HG03039 (cell line): ENCODE measurements at regions not wholly inside any gene's neighbourhood (a gene's known extent, or its start where the extent isn't known, plus 50 kb on each side); places are given as distances from the start of the nearest gene placed in this dataset.

ENCODE experiments used
- ATAC-seq: cut with Tn5 transposase; IDR thresholded peaks from one replicate; pipeline ENCODE4 v1.9.1; 2021; ENCODE audit warnings: mild to moderate bottlenecking, moderate library complexity; ENCODE audit not compliant: unreplicated experiment

DNA sequence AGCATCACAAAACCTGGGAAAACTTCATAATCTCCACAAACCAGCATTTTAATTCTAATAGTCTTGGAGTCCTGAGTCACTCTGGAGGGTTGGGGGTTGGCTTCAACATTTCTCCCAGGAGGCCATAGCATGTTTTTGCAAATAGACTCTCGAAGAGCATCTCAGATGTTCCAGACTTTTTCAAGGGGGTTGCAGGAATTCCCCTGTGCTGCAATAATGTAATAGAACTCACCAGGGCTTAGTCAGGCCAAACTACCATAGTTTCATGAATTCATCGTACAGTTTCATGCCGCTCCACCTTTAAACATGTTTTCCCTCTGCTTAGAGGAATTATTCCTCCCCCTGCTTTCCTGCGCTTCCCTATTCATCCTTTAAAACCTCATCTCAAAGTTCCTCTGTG is 499.5 kb upstream of the KLF4 start:
- ATAC-seq: no peak

DNA sequence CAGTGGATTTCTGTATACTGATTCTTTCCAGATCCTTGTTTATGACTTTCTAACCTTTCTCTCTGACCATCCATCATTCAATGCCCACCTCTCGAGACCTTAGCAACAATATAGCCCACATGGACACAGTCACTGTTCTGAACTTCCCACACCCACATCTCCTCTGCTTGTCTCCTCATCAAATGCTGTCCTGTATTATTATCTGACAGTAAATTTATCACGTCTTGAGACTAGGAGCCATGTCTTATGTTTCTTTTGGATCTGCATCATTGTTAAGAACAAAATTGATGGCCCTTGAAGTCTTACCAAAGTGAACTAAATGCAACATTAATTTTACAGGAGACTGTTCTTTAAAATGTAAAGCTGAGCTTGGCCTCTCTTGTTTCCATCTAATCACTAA is 495.4 kb upstream of the KLF4 start:
- no peak for ATAC-seq

DNA sequence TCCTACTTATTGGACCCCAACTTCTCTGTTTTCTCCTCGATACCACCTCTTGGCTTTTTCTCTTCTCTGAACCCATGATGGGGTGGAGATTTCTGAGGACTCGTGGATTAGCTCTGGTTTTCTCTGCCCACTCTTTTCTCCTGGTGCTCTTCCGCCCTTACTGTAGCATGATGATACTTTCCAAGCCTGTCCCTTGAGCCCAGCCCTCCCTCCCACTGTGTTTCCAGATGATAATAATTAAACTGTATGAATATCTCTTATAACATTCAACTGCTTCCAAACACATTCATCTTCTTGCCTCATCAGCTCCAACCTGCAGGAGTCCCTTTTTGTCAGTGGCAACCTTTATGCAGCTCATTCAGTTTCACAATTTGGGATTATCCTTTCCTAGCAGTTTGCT is 494.2 kb upstream of the KLF4 start:
- ATAC-seq: no peak

DNA sequence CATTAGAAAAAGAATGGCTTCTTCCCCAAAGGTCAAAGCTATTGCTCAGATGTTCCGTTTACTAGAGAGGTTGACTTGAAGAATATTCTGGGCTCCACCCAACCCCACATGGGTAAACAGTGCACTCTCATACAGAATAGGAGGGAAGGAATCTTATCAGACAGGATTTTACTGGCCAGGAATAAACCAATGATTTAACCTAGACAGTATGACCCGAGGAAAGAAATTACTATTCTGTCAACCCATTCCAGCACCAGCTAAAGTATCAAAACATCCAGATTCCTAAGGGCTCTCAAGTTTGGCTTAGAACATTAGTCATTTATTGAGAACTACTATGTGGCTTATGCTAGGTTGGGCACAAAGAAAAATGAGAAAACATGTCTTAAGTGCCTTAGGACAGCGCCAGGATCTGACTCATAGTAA is 493.6 kb upstream of the KLF4 start:
- no peak for ATAC-seq

DNA sequence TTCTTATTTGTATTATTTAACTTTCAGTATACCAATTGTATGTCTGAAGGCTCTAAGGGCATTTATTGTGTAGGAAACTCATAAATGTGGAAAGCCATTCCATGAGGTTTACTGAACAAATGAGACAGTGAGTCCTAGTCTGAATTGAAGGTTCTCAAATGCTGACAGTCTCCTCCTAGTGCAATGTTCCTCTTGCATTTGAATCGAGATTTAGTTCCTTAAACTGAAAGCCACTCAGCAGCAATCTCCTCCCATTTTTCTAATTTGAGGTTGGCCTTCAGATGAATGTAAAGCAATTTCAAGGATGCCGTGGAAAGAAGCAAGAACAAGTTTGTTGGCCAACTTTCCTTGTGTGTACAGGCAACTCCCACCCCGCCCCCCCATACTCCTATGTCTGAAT is 493.2 kb upstream of the KLF4 start:
- ATAC-seq: no peak

DNA sequence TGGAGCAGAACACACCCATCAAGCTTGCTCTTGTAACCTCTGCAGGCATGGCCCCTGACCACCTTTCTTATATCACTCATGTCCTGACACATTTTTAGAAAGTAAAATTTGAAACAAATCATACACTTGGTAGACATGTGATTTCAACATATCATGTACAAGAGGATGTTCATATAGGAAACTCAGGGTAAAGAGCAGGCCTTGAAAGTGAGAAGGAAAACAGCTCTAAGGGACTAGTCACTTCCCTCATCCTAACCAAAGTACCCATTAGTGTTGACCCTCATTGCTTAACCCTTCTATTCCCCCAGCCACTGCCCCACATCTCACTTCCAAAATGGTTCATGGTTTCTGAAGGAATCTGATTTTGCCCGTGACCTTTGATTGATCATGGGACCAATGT is 492.4 kb upstream of the KLF4 start:
- no peak for ATAC-seq

DNA sequence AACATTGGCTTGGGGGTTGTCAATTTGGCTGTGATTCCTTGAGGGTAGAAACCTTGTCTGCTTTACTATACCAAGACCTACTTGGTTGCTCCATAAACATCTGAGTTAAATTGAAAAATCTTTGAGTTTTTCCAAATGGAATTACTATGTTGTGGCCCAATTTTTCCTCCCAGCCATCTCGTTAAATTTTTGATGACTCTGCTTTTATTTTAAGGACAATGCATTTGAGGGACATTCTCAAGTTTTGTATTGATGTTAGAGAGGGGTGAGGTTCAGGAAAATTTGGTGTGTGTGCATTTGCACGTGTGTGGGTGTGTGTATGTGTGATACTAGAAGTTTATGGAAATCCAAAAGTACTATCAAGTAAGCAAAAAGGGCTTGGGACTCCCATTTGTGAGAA is 491.4 kb upstream of the KLF4 start:
- no peak for ATAC-seq

DNA sequence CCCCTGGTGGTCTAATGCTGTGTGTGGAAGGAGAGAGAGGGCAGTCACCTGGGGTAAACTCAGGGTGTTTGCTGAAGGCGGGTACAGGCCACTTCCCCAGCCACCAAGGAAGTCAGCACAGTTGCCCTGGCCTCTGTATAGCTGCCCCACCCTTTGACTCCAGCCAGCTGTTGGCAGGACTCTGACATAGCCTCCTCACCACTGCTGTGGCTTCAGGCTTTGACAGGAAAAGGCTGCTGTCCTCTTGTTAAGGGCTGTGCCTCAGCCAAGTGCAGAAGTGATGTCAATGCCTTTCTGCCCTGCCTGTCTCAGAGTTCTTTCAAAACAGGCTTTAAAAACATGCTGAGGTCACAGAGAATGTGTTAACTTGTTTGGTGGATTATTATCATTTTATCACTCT is 487.2 kb upstream of the KLF4 start:
- ATAC-seq: no peak

DNA sequence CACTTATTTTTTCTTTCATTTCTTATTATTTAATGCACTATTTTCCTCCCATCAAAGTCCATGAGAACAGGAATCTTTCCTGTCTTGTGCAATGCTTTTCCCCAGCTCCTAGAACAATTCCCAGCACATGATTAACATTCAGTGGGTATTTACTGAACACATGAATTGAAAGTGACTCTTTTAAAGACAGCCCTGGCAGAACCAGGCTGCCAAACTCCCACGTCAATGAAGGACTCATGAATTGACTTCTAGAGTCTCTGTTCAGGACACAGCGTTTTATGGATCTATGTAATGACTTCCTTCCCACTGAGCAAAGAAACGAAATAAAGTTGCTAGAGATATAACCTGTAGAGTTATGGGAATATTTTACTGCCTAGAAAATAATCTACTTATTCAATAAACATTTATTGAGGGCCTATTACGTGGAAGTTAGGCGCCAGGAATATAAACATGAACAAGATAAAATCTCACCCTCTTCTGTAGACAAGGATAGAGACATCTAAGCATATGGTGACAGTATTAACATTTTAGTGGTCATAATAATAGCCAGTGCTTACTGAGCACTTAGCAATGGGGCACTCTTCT is 485.9 kb upstream of the KLF4 start:
- ATAC-seq: no peak

DNA sequence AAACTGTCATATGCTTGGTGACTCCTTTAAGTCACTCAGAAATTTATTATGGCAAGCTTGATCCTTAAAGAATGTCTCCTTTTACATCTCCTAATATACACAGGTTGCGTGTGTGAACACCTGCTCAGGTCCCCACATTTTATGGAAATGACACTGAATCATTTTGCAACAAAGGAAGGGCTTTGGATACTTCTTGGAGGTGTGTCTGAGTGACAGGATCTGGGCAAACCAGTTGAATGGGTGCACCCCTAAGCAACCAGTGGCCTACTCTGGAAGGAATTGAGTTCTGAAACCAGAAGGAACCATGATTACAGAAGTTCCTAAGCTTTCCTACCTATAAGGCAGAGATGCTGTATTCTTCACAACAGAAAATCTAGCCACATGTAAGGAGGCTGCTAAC is 483.9 kb upstream of the KLF4 start:
- no peak for ATAC-seq

DNA sequence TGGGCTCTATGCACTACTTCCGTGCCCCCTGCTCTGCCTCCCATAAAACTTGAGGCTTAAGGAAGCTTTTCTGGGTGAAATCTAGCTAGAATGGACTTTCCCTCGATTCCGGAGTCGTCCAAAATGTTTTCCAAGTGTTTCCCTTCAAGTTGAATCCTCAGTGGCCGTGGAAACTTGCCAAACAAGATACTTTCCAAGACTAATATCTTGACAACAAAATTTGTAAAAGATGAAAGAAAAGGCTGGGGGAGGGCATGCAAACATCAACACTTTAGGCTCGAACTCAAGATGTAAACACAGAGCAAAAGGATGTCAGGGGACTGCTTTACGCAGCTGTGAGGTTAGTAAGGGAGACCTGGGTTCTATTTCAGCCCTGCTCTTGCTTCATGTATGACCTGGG is 482.8 kb upstream of the KLF4 start:
- ATAC-seq: no peak

DNA sequence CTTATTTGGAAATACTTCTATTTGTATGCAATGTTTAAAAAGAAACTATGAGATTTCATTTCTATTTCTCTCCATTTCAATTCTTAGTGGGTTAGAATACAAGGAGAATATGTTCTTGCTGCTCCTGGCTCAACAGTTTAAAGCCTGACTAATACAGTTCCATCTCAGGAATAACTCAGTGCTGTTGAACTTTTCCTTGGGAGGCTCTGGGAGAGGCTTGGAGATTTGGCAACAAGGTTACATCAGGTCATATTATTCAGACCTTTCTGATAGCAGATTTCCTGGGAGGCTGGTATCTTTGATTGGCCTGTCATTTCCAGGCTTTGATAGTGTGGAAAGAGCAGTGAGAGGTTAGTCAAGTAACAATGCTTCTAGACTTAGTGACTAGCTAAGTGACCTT is 481.7 kb upstream of the KLF4 start:
- no peak for ATAC-seq

DNA sequence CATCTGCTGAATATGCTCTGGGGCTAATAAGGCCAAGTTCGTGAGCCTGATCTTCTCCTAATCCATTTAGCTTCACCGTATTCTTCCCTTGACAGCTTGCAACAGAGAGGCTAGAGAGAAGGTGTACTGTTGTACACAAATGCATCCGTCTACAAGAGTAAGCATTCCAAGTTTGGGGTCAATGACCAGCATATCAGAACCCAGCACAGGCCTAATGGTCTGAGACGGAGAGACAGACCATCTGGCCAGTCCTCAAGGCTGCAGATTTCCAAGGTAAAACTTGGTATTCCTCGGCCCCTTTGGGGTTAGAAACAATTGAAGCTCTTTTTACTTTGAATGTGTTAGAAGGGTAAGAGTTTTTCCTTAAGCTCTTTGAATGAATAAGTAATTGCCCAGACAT is 481.2 kb upstream of the KLF4 start:
- ATAC-seq: no peak

DNA sequence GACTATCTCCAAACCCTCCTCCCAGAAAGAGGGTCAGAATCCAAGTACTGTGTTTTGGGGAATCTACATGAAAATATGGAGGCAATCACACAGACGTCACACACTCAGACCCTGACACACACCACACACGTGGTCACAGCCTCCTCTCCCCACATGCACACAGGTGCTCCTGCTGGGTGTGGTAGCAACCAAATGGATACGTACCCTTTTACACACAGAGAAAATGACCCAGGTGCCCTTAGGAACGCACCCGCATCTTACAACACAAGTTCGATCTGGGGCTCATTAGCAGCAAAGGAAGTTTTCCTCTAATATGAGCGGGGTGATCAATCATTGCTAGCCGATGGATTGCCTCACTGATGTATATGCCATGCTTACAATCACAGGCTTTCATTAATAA is 480.2 kb upstream of the KLF4 start:
- ATAC-seq: no peak

DNA sequence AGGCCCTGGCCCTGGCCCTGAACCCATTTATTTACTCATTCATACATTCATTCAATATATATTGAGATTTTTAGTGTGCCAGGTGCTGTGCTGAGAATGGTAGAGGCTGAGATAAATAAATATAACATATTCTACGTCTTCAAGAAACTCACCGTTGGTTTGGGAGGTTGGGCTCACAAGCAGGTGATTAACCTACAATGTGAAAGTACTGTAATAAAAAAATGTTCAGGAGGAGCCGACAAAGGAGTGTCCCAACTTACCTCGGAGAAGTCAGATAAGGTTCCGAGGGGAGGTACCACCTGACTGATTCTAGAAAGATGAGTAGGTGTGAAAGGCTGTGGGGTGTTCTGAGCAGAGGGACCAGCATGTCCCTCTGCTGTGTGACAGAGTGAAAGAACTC is 479.6 kb upstream of the KLF4 start:
- no peak for ATAC-seq

DNA sequence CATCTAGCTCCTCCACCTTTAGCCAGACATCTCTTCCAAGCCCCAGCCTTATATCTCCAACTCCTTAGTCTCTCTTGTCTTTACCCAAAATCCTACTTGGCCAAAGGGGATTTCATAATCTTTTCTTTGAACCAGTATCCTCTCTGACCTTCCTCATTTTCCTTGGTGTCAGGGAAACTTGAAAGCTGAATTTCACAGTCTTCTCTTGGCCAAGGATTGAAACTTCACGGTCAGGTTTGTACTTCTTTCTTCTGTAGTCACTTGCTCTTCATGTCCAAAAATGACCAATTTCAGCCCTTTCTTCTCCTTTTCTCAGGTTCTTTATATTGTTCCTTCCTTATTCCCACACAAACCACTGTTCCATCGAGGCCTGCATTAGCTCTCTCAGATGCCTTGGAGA is 473.7 kb upstream of the KLF4 start:
- ATAC-seq: no peak

DNA sequence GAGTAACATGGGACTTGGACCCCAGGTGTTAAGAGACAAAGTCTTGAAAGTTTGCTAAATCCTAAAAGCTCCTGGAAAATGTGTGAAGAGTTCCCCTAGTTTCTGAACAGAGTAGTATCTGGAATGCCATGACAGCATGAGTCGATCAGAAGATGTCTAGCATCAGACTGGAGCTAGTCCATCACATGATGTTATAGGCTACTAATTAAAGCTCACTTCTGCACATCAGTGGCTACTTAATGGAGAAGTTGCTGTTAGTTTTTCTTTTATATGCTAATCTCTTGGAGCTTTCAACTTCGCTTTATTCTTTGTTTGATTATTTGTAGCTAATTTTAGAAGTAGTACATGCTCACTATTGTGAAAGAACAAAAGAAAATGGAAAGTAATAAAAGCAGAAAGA is 471.3 kb upstream of the KLF4 start:
- no peak for ATAC-seq

DNA sequence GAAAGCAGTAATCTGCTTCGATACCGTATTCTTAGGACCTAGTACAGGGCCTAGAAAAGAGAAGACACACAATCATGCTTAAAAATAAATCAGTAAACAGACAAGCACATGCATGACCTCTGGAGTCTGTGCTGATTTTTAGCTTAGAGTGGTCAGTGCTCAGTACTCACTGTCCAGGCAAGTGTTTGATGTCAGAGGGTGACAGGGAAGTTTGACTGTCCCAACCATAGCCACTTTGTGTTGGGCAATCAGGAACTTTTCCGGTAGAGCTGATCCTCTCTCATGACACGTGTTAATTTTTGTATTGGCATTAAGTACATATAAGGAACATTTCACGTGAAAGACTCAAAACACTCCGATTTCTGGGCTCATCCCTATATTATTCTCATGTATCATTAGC is 464.7 kb upstream of the KLF4 start:
- ATAC-seq: no peak

DNA sequence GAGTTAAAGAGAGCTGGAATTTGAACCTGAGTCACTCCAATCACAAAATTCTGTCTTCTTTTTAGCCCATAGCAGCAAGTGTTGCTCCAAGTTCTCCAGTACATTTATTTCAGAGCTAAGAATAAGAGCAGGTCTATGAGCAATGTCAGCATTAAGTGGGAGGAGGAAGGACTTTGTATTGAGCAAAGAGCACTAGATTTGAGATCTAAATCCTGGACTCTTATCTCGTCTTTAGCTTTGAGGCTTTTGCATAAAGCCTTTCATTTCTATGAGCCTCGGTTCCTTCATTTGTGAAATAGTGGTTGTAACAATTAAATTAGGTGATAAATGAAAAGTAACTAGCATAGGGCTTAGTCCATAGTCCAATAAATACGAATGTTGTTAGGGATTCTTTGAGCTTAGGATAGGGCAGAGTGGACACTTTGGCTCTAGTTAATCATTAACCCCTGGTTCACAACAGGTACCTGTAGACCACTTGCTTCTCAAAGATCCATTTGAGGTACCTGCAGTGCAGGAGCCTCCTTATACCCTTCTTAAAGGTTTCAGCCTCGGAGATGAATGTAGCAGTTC is 464.1 kb upstream of the KLF4 start:
- no peak for ATAC-seq

DNA sequence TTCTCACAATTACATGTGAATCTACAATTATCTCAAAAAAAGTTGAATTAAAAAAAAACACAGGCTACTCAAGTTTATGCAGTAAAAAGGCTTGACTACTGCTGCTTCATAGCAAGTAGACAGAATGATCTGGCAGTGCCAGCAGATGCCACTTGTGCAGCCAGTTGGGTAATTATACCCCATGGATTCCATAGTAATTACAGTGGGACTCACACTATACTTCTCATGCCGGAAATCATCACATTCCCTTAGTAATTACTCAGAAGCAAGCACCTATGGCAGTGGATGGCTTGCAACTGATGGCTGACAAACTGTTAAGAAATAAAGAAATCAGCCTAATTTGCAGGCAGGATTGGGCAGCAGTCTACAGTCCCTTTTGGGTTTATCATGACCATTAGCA is 463.2 kb upstream of the KLF4 start:
- no peak for ATAC-seq

DNA sequence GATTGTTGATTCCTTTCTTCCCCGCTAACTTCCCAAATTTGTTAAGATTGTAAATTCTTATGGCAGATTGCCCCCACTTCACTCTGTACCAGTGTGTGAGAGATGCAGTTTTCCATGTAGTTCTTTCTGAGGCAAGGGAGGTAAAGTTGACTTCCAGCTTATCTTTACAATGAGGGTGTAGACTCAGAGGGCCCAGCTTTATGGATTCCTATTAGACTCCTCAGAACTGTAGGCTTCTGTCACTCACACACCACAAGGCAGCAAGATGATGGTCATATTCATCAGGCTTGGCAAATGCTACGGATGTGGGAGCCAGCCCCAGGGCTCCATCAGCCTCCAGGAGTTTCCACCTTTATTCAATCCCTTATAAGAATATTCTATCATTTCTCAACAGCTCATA is 461.9 kb upstream of the KLF4 start:
- no peak for ATAC-seq

DNA sequence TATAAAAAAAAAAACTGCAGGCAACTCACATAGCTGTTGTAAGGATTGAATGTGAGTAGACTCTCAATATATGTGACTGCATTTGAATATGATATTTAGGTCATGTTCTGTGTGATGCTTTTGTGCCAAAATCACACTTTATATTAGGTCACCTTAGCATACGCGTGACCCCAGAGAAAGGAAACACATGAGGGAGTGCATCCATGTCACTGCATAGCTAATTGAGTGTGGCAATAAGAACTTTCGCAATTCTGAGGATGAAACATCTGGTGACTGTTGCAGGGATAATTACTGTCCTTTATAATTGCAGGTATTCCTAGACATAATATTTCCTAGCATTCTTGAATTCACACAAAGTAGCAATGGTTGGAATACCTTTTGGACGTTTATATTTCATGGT is 459.5 kb upstream of the KLF4 start:
- ATAC-seq: no peak

DNA sequence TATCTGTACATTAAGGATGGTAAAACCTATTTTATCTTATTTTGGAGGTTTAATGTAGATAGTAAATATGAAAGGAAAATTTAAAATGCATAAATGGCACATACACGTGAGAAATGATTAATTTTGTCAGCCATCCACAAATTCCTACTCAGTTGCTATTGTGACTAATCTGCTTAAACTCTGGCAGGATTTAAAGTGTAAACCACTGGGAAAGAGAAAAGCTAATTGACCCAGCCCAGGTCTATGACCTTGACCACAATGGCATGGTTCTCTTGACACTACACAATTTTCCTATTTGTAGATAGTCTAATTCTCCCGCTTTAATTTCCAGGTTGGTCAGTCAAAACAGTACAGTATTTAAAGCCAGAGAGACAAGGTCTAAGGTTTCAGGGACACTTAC is 459.0 kb upstream of the KLF4 start:
- no peak for ATAC-seq

DNA sequence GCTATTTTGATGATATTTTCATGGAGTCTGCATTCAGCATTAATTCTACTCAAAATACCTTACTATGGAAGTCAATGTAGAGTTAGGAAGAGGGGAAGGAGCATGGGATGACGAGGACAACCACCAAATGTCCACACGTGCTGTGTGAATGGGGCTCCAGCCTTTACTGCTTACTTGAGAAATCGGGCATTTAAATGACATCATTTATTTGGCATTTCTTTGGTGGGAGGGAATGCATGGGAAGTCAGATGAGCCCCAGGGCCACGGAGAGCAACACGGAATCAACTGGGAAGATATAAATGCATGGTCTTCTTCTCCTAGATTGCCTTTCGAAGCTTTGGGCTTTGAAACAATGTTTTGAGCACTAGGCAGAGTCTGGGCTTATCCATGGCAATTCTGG is 458.5 kb upstream of the KLF4 start:
- ATAC-seq: no peak
